Femur (tissue), 1 donor: ENCODE measurements at regions not wholly inside any gene's neighbourhood (a gene's known extent, or its start where the extent isn't known, plus 50 kb on each side); places are given as distances from the start of the nearest gene placed in this dataset.

Experiments
- DNase-seq: peaks from one replicate; pipeline ENCODE4 v3.0.0-alpha.2; 2017

- no peak for DNase-seq
These were observed 51.2 kb upstream of the GLI2 start for GRCh38 chr2:120684289-120685065.

- no peak for DNase-seq
These were observed 50.3 kb upstream of the GLI2 start for GRCh38 chr2:120685066-120685973.
